ENCODE measurements at regions not wholly inside any gene's neighbourhood (a gene's known extent, or its start where the extent isn't known, plus 50 kb on each side); places are given as distances from the start of the nearest gene placed in this dataset.

GRCh38 chr10:44164251-44164956 is 220.5 kb downstream of the CXCL12 start:
- H3K27me3 ChIP-seq (replicated peaks): no peaks in the 10 kb centered on the region
- TF ChIP-seq, protein P1, sequence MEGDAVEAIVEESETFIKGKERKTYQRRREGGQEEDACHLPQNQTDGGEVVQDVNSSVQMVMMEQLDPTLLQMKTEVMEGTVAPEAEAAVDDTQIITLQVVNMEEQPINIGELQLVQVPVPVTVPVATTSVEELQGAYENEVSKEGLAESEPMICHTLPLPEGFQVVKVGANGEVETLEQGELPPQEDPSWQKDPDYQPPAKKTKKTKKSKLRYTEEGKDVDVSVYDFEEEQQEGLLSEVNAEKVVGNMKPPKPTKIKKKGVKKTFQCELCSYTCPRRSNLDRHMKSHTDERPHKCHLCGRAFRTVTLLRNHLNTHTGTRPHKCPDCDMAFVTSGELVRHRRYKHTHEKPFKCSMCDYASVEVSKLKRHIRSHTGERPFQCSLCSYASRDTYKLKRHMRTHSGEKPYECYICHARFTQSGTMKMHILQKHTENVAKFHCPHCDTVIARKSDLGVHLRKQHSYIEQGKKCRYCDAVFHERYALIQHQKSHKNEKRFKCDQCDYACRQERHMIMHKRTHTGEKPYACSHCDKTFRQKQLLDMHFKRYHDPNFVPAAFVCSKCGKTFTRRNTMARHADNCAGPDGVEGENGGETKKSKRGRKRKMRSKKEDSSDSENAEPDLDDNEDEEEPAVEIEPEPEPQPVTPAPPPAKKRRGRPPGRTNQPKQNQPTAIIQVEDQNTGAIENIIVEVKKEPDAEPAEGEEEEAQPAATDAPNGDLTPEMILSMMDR (IDR thresholded peaks at IDR 0.05; ENCODE audit: low read depth, low read length, missing control alignments): no peak
- H3K27ac ChIP-seq: no peak overlapping the region
- H3K4me3 ChIP-seq (ENCODE audit: low read depth, low read length): no peak overlapping the region
- DNase-seq: no peak
- in situ Hi-C loops (cut with HindIII; ENCODE audit: low pct_ligation_motif_present, low sequenced_read_pairs): no loop called here
- no peaks in the 10 kb centered on the region for H3K36me3 ChIP-seq (replicated peaks)

DNA sequence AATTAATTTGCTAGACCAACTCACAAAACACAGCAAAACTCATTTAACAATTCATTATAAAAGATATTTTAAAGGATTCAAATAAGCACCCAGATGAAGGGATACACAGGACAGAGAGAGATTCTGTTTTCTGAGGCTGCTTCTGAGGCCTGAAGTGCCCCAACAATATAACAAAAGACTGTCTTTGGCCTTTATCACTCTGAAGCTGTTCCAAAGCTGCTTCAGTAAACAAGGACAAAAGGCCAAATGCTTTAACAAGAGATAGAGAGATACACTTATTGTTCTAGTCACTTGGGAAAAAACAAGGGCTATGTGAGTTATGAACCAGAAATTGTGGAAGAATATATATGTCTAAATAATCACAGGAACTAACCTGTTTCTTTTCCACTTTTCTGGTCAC is 223.7 kb downstream of the CXCL12 start:
- TF ChIP-seq, protein P1 (IDR thresholded peaks at IDR 0.05; ENCODE audit: low read depth, low read length, missing control alignments): no peak
- Histone ChIP-seq H3K36me3 (replicated peaks) (no peaks in the 10 kb centered on the region), H3K27ac (no peak overlapping the region), H3K4me3 (ENCODE audit: low read depth, low read length) (no peak overlapping the region), H3K27me3 (replicated peaks) (no peaks in the 10 kb centered on the region)
- DNase-seq: no peak
- in situ Hi-C loops (cut with HindIII; ENCODE audit: low pct_ligation_motif_present, low sequenced_read_pairs): no loop called here

- Histone ChIP-seq H3K27me3 (replicated peaks) (no peaks in the 10 kb centered on the region), H3K27ac (no peak overlapping the region), H3K36me3 (replicated peaks) (no peaks in the 10 kb centered on the region), H3K4me3 (ENCODE audit: low read depth, low read length) (no peak overlapping the region)
- in situ Hi-C loops (cut with HindIII; ENCODE audit: low pct_ligation_motif_present, low sequenced_read_pairs): no loop called here
- no peak for DNase-seq
- TF ChIP-seq, protein P1 (IDR thresholded peaks at IDR 0.05; ENCODE audit: low read depth, low read length, missing control alignments): no peak
Observed at GRCh38 chr10:44157574-44157973, 227.3 kb downstream of the CXCL12 start.

GRCh38 chr10:44154956-44155355 is 229.9 kb downstream of the CXCL12 start:
- no peak for DNase-seq
- in situ Hi-C loops (cut with HindIII; ENCODE audit: low pct_ligation_motif_present, low sequenced_read_pairs): no loop called here
- TF ChIP-seq, protein P1 (IDR thresholded peaks at IDR 0.05; ENCODE audit: low read depth, low read length, missing control alignments): no peak
- no peaks in the 10 kb centered on the region for H3K36me3 ChIP-seq (replicated peaks)
- no peak overlapping the region for H3K27ac ChIP-seq
- no peaks in the 10 kb centered on the region for H3K27me3 ChIP-seq (replicated peaks)
- no peak overlapping the region for H3K4me3 ChIP-seq (ENCODE audit: low read depth, low read length)

DNA sequence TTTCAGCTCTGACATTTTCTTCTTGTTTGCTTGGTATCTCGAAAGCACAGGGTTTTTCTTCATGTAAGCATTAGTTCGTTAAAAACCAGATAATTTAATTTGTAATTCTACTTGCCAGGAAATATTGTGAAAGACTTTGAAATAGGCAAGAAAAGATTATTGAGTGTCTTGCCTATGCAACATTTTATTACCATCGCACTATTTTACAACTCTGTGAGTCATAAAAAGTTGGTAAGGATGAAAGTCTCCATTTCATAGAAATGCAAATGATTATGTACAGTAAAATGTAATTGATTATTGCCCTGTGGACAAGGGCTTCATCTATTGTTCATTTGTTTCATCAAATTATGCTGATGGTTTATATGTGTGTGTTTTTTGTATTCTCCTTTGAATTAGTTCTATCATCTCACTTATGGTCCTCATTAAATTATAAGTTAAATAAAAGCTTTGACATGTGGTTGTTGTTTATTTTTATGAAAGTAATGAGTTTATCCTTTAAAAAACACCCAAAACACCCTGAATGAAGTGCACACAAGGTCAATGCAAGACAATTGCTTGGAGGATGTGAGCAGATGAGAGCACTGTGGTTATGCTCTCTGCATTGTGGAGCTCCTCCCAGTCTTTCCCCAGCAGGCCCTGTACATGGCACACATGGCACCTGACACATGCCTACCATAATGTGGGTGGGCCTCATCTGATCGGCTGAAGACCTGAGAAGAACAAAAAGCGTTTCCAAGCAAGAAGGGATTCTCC is 230.8 kb downstream of the CXCL12 start:
- H3K36me3 ChIP-seq (replicated peaks): no peaks in the 10 kb centered on the region
- no peaks in the 10 kb centered on the region for H3K27me3 ChIP-seq (replicated peaks)
- H3K4me3 ChIP-seq (ENCODE audit: low read depth, low read length): no peak overlapping the region
- TF ChIP-seq, protein P1 (IDR thresholded peaks at IDR 0.05; ENCODE audit: low read depth, low read length, missing control alignments): no peak
- no peak for DNase-seq
- H3K27ac ChIP-seq: no peak overlapping the region
- in situ Hi-C loops (cut with HindIII; ENCODE audit: low pct_ligation_motif_present, low sequenced_read_pairs): no loop called here

All from brain microvascular endothelial cell (primary cell).